ENCODE measurements at regions not wholly inside any gene's neighbourhood (a gene's known extent, or its start where the extent isn't known, plus 50 kb on each side); places are given as distances from the start of the nearest gene placed in this dataset.

- no peak for DNase-seq (ENCODE audit: low read depth in 2 of 3, low spot score in 1 of 3)
These were observed 199.1 kb upstream of the TCF21 start for GRCh38 chr6:133689863-133690262.

- no peak for DNase-seq (ENCODE audit: low read depth in 2 of 3, low spot score in 1 of 3)
These were observed 195.3 kb upstream of the TCF21 start for GRCh38 chr6:133693565-133693964.

GRCh38 chr6:133697185-133697584 lies 191.7 kb upstream of the TCF21 start:
- no peak for DNase-seq (ENCODE audit: low read depth in 2 of 3, low spot score in 1 of 3)

- DNase-seq (ENCODE audit: low read depth in 2 of 3, low spot score in 1 of 3): no peak
These were observed 191.2 kb upstream of the TCF21 start for GRCh38 chr6:133697666-133698065.

GRCh38 chr6:133698272-133698671 lies 190.6 kb upstream of the TCF21 start:
- DNase-seq (ENCODE audit: low read depth in 2 of 3, low spot score in 1 of 3): no peak

- DNase-seq (ENCODE audit: low read depth in 2 of 3, low spot score in 1 of 3): no peak
These were observed 189.1 kb upstream of the TCF21 start for GRCh38 chr6:133699741-133700385.

GRCh38 chr6:133701633-133702331 lies 187.1 kb upstream of the TCF21 start:
- no peak for DNase-seq (ENCODE audit: low read depth in 2 of 3, low spot score in 1 of 3)

GRCh38 chr6:133704371-133704770 lies 184.5 kb upstream of the TCF21 start:
- no peak for DNase-seq (ENCODE audit: low read depth in 2 of 3, low spot score in 1 of 3)

- no peak for DNase-seq (ENCODE audit: low read depth in 2 of 3, low spot score in 1 of 3)
These were observed 183.8 kb upstream of the TCF21 start for GRCh38 chr6:133705066-133705465.

- DNase-seq (ENCODE audit: low read depth in 2 of 3, low spot score in 1 of 3): no peak
These were observed 183.2 kb upstream of the TCF21 start for GRCh38 chr6:133705731-133706130.

GRCh38 chr6:133707456-133707855 lies 181.5 kb upstream of the TCF21 start:
- no peak for DNase-seq (ENCODE audit: low read depth in 2 of 3, low spot score in 1 of 3)

- DNase-seq (ENCODE audit: low read depth in 2 of 3, low spot score in 1 of 3): no peak
These were observed 178.1 kb upstream of the TCF21 start for GRCh38 chr6:133710826-133711225.

GRCh38 chr6:133715270-133715669 lies 173.6 kb upstream of the TCF21 start:
- no peak for DNase-seq (ENCODE audit: low read depth in 2 of 3, low spot score in 1 of 3)

- no peak for DNase-seq (ENCODE audit: low read depth in 2 of 3, low spot score in 1 of 3)
These were observed 164.2 kb upstream of the TCF21 start for GRCh38 chr6:133724726-133725125.

- no peak for DNase-seq (ENCODE audit: low read depth in 2 of 3, low spot score in 1 of 3)
These were observed 162.7 kb upstream of the TCF21 start for GRCh38 chr6:133726188-133726587.

GRCh38 chr6:133730881-133731280 lies 158.0 kb upstream of the TCF21 start:
- no peak for DNase-seq (ENCODE audit: low read depth in 2 of 3, low spot score in 1 of 3)

- DNase-seq (ENCODE audit: low read depth in 2 of 3, low spot score in 1 of 3): no peak
These were observed 148.7 kb upstream of the TCF21 start for GRCh38 chr6:133740218-133740617.

GRCh38 chr6:133740816-133741215 lies 148.1 kb upstream of the TCF21 start:
- no peak for DNase-seq (ENCODE audit: low read depth in 2 of 3, low spot score in 1 of 3)

- DNase-seq (ENCODE audit: low read depth in 2 of 3, low spot score in 1 of 3): no peak
These were observed 147.5 kb upstream of the TCF21 start for GRCh38 chr6:133741375-133741861.

GRCh38 chr6:133743621-133744020 lies 145.3 kb upstream of the TCF21 start:
- no peak for DNase-seq (ENCODE audit: low read depth in 2 of 3, low spot score in 1 of 3)

- no peak for DNase-seq (ENCODE audit: low read depth in 2 of 3, low spot score in 1 of 3)
These were observed 142.5 kb upstream of the TCF21 start for GRCh38 chr6:133746417-133746770.

- no peak for DNase-seq (ENCODE audit: low read depth in 2 of 3, low spot score in 1 of 3)
These were observed 140.3 kb upstream of the TCF21 start for GRCh38 chr6:133748628-133749027.

- DNase-seq (ENCODE audit: low read depth in 2 of 3, low spot score in 1 of 3): no peak
These were observed 139.5 kb upstream of the TCF21 start for GRCh38 chr6:133749427-133749826.

Data from stimulated activated CD4-positive, alpha-beta T cell treated with anti-CD3 and anti-CD28 coated beads, Interleukin-12 subunit alpha, Interleukin-12 subunit beta, amount 100 ng/mL, for 48 hours (primary cell).